Posterior cingulate gyrus (tissue), 11 donors: ENCODE measurements at regions not wholly inside any gene's neighbourhood (a gene's known extent, or its start where the extent isn't known, plus 50 kb on each side); places are given as distances from the start of the nearest gene placed in this dataset.

Source experiments
- DNase-seq, 10 donors: peaks; one replicate each; pipeline versions ENCODE4 v3.0.0 to v3.0.0-alpha.2; 2020 to 2021; ENCODE audit warnings: mixed read lengths in 3 of 10
- intact Hi-C: fragments of 100-400 bp; cut with DNase I; formaldehyde crosslinking; loops from one replicate; pipeline ENCODE4 v1.15.1; 2023

DNA sequence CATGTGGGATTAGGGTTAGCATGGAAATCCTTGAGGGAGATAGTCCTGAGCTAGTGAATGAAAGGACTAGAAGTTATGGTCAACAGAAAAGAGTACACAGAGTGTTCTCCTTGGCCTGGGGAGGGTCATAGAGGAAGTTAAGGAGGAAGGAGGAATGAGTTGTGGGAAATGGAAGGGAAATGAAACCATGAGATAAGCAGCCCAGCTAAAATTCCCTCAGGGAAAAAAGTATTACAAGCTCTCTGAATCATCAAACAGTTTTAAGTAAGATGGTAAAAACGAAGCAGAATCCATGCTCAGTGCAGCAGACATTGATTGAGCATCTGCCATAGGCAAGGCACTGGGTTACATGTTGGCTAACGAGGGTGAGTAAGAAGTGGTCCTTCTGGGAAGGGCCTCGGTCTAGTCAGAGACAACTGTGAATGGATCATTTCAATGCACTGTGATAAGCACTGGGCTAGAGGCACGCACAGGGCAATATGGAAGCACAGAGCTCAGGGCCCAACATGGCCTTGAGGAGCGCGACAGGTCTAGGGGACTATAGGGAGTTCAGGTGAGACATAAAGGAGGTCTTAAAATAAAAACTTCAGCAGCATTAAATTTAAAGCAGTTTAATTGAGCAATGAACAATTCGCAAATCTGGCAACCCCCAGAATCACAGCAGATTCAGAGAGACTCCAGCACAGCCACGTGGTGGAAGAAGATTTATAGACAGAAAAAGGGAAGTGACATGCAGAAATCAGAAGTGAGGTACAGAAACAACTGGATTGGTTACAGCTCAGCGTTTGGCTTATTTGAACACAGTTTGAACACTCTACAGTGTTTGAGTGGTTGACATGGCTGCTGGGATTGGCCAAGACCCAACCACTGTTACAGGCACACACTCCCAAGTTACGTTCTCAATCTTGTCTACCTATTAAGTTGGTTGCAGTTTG, 219.5 kb downstream of the HLX start:
- no peak for DNase-seq
- intact Hi-C loops = loop anchor here (5.0 kb wide), 1 partner anchor 216 kb away; no protein-coding TSS in a partner anchor

GRCh38 chr1:221099747-221100595, 220.7 kb downstream of the HLX start:
- DNase-seq = no peak
- intact Hi-C loops = loop anchor here (5.0 kb wide), 1 partner anchor 218 kb away; no protein-coding TSS in a partner anchor

GRCh38 chr1:221100611-221101010, 221.4 kb downstream of the HLX start:
- DNase-seq = no peak

GRCh38 chr1:221101807-221102605, 222.8 kb downstream of the HLX start:
- no peak for DNase-seq
- intact Hi-C loops = no loop called here

More at GRCh38 chr1:221100611-221101010, 221.4 kb downstream of the HLX start:
- intact Hi-C loops = no loop called here

GRCh38 chr1:221104596-221104995, 225.4 kb downstream of the HLX start:
- no peak for DNase-seq
- intact Hi-C loops = no loop called here

- no peak for DNase-seq
- intact Hi-C loops = no loop called here
Observed at GRCh38 chr1:221105578-221105977, 226.3 kb downstream of the HLX start.

- intact Hi-C loops = no loop called here
- DNase-seq = no peak
Observed at GRCh38 chr1:221106616-221107015, 227.4 kb downstream of the HLX start.

- DNase-seq = no peak
- intact Hi-C loops = no loop called here
Observed at GRCh38 chr1:221109930-221110329, 230.7 kb downstream of the HLX start.

DNA sequence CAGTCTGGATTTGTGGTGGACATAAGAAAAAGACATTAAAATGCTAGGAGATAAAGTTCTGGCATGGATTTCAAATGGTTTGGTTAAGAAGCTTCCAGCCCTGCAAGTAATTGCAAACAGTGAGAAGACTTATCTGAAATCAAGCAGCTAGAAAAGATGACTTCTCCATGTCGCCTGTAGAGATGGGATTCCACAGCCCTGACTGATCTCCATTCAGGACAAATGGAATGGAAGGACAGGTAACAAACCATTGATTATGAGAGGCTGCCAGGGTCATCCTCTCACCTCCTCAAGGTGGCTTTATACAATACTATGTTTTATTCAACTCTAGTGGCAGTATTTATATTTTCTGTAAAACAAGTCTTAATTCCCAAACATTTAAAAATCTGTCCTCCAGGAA, 237.9 kb downstream of the HLX start:
- no peak for DNase-seq
- intact Hi-C loops = no loop called here

GRCh38 chr1:221117548-221117951, 238.3 kb downstream of the HLX start:
- intact Hi-C loops = no loop called here
- peak in 2 of 10 donors; percentile 9 to 75 for DNase-seq

DNA sequence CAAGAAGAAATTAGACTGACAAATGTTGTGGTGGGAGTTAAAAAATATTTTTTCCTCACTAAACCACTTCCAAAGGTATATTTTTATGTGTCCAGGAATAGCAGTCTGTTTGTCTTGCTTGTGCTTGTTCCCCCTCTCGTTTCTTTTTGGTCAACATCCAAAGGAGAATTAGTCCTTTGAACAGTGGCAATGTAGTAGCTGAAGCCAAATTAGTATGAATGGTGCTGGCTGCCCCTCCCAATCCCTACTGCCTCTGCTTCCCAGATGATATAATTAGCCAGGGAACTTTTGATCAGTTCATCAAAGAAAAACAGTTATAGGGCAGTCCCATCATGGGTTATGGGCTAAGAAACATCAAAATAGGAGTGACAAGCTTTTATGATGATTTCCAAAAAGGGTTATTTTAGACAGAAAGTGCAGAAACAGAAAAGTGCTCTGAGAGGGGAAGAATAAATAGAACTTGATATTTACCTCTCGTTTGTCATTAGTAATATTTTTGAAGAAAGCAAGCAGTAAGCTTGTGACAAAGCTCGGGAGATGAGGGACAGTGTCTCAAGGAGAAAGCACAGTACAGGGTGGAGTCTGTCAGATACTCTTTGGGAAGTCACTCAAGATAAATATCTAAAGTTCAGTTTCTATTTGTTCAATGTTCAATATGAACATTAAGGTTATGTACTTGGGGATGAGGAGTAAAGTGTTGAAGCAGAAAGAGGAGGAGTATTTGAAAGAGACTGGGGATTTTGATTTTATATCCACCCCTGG, 239.1 kb downstream of the HLX start:
- no peak for DNase-seq
- intact Hi-C loops = no loop called here

- no peak for DNase-seq
- intact Hi-C loops = no loop called here
Observed at GRCh38 chr1:221118938-221119320, 239.7 kb downstream of the HLX start.

DNA sequence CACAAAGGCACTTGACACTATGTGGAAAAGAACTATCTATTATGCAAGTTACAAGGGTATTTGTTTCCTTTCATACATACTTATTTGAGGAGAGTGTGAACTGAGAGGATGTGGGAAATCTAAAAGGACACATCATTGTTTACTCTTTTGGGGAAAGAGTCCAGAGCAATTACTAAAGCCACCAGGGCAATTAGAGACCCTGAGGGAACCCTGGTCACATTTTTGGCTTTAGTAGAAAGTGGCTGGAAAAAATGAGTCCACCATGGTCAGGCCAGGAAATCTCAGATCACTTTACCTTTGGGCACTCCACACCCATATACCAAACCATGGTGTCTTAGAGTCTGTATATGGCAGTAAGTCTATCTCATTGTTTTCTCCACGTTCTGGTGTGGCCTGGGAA, 243.3 kb downstream of the HLX start:
- intact Hi-C loops = no loop called here
- no peak for DNase-seq

DNA sequence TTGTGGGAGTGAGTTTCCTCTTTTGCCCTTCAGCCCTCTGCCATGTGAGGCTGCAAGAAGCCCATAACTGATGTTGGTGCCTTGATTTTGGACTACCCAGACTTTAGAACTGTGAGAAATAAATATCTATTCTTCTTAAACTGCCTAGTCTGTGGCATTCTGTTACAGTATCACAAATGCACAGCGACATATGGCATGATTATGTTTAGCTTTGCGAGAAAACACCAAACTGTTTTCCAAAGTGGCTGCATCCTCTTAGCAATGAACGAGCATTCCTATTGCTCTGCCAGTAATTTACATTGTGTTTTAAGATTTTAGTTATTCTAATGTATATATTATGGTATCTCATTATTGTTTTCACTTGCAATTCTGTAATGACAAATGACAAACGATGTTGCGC, 246.7 kb downstream of the HLX start:
- no peak for DNase-seq
- intact Hi-C loops = no loop called here

GRCh38 chr1:221137666-221138065, 258.4 kb downstream of the HLX start:
- DNase-seq = no peak
- intact Hi-C loops = no loop called here

DNA sequence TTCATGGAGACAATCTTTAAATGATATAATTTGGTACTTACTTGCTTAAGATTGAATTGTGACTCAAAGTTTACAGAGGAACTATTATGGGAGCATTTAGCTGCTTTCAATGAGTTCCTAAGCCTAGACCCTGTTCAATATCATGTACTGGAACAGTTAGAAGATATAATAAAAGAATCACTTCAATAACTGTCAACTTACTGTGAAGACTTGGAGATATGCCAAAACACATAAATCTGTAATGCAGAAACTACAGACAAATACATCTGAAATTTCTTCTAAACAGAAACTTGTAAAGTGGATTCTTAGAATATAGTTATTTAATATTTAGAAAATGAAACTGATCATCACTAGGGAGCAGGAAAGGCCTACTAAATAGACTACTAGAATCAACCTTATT, 259.3 kb downstream of the HLX start:
- no peak for DNase-seq
- intact Hi-C loops = no loop called here

DNA sequence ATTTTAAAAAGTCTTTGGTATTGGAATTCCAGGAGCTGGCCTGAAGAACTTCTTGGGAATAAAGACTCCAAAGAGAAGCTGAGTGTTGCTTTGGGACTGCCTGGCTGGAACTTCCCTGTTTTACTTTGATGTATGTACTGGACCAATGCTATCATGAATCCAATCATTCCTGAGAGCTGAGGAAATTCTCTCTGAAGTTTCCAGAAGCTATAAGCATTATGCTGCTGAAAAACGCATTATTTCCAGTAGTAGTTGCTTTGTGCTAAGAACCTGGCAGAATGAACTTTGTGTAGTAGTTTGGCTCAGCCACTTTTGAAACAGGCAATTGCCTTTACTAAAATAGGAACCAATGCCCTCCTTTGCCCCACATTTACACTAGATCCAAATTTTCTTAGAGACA, 260.7 kb downstream of the HLX start:
- no peak for DNase-seq
- intact Hi-C loops = no loop called here

DNA sequence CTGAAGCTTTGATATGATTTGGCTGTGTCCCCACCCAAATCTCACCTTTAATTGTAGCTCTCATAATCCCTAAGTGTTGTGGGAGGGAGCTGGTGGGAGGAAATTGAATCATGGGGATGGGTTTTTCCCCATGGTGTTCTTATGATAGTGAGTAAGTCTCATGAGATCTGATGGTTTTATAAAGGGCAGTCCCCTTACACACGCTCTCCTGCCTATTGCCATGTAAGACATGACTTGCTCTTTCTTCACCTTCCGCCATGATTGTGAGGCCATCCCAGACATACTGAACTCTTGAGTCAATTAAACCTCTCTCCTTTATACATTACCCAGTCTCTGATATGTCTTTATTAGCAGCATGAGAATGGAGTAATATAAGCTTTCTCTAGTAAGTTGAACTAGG, 261.9 kb downstream of the HLX start:
- intact Hi-C loops = no loop called here
- DNase-seq = no peak

GRCh38 chr1:221141606-221142285, 262.5 kb downstream of the HLX start:
- DNase-seq = no peak
- intact Hi-C loops = no loop called here
